GM12872 (cell line): ENCODE measurements at regions not wholly inside any gene's neighbourhood (a gene's known extent, or its start where the extent isn't known, plus 50 kb on each side); places are given as distances from the start of the nearest gene placed in this dataset.

Experiments used
- TF ChIP-seq, protein P1 (sequence below): IDR thresholded peaks from 3 replicates; pipeline ENCODE4 v1.5.1; 2011; ENCODE audit warnings: low read depth, mild to moderate bottlenecking, low read length, moderate library complexity; ENCODE audit not compliant: insufficient read depth

DNA sequence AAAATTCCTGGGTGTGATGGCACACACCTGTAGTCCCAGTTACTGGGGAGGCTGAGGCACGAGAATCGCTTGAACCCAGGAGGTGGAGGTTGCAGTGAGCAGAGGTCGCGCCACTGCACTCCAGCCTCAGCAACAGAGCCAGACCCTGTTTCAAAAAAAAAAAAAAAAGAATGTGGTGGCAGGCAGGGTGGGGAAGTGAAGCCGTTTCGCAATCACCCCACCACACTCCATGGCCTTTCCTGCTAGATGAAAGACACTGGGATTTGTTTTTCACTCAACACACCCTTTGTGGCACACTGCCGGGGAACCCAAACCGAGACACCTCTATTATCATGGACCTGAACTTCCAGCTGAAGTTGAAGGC lies 172.4 kb upstream of the IQSEC1 start:
- TF ChIP-seq, protein P1, sequence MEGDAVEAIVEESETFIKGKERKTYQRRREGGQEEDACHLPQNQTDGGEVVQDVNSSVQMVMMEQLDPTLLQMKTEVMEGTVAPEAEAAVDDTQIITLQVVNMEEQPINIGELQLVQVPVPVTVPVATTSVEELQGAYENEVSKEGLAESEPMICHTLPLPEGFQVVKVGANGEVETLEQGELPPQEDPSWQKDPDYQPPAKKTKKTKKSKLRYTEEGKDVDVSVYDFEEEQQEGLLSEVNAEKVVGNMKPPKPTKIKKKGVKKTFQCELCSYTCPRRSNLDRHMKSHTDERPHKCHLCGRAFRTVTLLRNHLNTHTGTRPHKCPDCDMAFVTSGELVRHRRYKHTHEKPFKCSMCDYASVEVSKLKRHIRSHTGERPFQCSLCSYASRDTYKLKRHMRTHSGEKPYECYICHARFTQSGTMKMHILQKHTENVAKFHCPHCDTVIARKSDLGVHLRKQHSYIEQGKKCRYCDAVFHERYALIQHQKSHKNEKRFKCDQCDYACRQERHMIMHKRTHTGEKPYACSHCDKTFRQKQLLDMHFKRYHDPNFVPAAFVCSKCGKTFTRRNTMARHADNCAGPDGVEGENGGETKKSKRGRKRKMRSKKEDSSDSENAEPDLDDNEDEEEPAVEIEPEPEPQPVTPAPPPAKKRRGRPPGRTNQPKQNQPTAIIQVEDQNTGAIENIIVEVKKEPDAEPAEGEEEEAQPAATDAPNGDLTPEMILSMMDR = no peak

DNA sequence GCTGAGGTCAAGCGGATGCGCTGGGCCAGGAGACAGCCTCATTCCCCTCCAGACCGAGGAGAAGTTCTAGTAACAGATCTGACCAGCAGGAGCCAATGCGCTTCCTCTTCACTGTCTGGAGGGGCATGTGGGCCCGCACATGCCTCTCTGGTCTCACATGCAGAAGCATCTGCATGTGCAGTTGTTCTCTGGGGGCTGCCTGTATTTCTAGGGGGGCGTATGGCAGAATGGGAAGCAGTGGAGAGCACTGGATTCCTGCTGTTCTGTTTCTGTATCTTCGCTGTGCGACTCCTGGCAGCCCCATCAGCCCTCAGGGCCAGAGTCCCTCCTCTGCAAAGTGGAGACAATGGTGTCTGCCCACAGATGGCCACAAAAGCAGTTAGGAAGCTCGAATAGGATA lies 170.4 kb upstream of the IQSEC1 start:
- TF ChIP-seq, protein P1 = no peak

DNA sequence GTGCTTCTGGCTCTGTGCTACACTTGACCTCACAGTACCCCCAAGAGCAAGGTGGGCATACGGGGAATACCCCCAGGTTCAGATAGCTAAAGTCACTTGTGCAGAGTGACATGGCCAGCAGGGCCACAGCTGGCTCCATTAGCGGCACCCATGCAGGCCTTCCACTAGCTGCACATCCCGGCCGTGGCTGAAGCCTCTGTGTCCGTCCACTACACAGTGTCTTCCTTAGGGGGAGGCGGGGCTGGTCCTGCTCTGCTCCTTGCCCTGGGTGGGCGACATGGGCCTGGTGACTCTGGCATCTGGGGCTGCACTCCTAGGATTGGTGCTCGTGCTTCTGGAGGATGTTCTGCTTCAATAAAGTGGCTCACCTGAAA lies 169.1 kb upstream of the IQSEC1 start:
- TF ChIP-seq, protein P1 = no peak

DNA sequence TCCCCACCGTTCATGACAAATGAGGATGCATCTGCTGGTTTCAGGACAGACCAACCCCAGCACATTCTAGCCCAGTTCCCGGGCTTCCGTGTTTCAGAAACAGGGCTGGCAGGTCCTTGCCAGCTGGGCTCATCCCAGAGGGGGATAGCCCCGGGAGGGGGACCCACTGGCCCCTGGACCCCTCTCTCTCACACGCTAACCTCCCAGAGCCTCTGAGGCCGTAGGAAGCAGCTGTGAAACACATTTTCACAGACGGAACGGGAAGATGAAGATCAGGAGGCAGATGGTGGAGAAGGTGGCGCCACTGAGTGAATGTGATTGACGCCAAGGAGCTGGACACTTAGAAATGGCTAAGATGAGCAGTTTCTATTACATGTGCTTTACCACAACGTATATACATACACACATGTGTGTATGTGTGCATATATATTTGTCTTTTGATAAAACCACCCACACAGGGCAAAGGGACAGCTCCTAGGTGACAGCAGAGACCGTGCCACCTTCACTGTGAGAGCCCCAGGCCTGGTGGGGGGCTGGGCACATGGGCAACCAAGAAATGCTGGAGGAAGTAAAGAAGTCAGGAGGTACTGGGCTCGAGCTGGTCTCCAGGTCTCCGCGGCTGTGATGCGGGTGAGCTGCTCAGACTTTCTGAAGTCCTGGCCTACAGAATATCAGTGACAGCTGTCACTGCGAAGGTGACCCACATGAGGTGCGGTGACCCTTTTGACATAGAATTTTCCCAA lies 168.6 kb upstream of the IQSEC1 start:
- TF ChIP-seq, protein P1 = no peak

DNA sequence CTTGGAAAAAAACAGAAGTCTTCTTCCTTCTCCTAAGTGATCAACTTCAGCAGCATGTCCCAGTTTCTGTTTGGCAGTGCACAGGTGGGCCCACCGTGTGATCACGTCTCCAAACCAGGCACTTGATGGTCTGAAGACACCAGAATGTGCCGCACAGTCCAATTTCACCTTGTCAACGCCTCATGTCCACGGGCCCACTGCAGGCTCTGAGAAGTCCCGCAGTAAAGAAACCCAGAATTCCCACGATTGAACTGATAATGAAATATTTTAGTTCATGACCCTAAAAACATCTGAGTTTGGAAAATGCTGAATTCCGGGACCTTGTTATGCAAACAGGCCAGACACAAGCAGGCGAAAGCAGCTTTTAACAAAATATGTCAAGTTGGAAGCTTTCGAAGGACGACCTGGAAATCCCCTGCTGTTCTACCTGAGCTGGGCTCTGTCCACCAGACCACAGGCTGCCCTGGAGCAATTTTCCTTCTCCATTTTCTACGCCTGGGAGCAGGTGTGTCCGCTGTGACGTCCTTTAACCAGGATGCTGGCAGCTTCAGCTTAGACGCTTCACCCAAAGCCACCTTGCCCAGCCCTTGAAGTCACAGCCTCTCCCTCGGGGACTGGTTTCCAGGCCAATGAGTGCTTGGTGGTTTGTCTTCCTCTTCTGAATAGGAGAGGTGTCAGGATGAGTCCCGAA lies 167.8 kb upstream of the IQSEC1 start:
- TF ChIP-seq, protein P1 = no peak

DNA sequence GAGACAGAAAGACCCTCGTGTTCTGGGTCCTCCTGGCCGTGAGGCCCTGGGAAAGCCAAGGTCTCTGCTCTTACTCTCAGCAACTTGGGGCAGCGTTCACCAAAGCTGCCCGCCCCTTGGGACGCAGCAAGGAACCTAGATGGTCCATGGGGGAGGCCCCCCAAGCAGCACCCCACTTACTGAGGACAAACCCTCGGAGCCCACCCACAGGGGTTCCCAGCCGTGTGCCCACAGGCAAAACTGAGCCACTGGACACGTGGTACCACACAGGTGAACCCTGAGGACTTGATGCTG lies 166.2 kb upstream of the IQSEC1 start:
- TF ChIP-seq, protein P1 = no peak

DNA sequence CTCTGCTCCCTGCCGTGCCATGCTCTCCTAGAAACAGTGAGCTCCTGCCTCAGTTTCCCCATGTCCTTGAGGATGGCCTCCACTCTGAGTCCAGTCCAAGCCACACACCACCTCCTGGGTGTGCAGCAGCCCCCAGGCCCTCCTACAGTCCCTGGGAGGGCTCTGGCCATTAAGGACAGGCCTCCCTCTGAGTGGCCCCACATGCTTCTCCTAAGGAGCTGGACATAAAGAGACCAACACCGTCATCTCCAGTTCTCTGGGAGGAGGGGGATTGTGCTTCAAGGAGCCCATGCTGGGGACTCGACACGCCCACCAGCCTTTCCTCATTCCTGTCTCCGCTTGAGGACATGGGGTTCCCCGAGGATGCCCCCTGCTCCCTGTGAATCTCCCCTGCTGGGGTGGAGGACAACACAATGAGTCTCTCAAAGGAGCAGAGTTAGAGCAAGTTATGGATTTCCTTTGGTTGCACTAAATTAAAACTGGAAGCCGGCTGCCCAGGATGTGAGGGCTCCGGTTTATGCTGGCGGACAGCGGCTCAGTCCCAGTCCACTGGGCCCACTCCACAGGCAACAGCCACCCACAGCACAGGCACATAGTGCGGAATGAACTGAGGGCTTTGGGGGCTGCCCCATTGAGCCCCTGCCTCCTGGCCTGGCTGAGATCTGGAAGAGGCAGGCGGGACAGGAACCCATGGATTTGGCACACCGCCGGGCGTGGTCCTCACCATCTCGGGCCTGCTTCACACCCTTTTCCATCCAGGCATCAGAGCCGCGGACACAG lies 165.6 kb upstream of the IQSEC1 start:
- TF ChIP-seq, protein P1 = no peak
